GM12874 (cell line): ENCODE measurements at regions not wholly inside any gene's neighbourhood (a gene's known extent, or its start where the extent isn't known, plus 50 kb on each side); places are given as distances from the start of the nearest gene placed in this dataset.

Source experiments
- TF ChIP-seq, protein P1 (sequence below): IDR thresholded peaks from 2 replicates; pipeline ENCODE4 v1.5.1; 2011; ENCODE audit warnings: low read depth, mild to moderate bottlenecking, control low read depth, low read length, moderate library complexity; ENCODE audit not compliant: insufficient read depth

DNA sequence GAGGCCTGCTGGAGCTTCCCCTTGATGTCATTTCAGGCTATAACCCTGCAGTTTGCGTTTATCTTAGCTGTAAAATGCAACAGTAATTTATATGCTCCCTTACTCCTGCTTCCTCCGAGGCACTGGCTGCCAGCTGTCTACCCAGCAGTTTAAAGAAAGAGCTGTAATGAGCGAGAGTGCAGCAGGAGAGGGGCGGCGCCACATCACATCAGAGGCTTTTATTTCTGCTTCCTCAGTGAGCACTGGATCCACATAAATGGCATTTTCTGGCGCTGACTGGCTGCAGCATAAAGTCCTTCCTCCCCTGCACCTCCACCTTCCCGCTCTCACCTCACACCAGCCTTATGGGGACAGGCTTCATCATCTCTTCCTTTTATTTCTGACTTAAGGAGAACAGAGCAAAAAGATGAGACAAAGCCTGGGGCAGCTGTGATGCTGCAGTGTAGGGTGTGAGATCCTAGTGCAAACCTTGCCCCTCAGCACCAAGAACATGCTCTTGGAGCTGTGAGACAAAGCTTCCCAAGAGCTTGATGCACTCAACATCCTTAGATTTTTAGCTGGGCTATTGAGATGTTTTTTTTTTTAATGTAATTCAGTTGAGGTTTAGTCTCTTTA, 829.6 kb upstream of the ZNF608 start:
- TF ChIP-seq, protein P1, sequence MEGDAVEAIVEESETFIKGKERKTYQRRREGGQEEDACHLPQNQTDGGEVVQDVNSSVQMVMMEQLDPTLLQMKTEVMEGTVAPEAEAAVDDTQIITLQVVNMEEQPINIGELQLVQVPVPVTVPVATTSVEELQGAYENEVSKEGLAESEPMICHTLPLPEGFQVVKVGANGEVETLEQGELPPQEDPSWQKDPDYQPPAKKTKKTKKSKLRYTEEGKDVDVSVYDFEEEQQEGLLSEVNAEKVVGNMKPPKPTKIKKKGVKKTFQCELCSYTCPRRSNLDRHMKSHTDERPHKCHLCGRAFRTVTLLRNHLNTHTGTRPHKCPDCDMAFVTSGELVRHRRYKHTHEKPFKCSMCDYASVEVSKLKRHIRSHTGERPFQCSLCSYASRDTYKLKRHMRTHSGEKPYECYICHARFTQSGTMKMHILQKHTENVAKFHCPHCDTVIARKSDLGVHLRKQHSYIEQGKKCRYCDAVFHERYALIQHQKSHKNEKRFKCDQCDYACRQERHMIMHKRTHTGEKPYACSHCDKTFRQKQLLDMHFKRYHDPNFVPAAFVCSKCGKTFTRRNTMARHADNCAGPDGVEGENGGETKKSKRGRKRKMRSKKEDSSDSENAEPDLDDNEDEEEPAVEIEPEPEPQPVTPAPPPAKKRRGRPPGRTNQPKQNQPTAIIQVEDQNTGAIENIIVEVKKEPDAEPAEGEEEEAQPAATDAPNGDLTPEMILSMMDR, result no peak

DNA sequence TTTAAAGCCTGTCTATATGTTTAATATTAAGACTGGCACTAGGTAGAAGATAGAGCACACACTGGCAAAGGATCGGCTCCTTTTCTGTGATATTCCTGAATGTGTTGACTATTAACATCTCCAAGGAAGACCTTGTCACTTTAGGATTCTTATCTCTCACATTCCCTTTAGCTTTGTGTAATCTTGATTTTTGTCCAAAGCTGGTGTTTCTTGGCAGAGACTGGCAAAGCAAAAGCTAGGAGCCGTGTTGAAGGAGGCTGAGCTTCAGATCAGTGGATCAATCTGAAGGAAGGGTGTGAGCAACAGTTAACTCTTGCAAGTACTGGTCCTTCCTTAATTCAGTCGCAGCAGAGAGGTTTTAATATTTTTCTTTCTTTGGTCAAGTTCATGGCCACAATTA, 830.4 kb upstream of the ZNF608 start:
- TF ChIP-seq, protein P1, result no peak

DNA sequence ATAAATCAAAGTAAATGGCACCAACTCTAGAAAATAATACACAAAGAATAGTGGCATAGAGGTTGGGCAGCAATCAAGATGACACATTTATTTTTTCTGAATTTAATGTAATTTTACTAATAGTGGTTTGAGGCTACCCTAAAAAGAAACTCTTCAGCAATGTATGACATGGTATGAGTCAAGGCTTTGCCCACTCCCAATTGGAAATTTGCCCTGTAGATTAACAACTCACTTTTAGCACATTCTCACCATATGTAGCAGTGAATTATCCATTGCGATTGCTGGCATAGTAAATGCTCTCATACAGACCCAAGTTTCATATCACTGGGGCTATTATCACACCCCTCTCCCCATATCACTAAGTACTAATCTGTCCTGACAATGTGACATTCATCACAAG, 832.1 kb upstream of the ZNF608 start:
- TF ChIP-seq, protein P1, result no peak

DNA sequence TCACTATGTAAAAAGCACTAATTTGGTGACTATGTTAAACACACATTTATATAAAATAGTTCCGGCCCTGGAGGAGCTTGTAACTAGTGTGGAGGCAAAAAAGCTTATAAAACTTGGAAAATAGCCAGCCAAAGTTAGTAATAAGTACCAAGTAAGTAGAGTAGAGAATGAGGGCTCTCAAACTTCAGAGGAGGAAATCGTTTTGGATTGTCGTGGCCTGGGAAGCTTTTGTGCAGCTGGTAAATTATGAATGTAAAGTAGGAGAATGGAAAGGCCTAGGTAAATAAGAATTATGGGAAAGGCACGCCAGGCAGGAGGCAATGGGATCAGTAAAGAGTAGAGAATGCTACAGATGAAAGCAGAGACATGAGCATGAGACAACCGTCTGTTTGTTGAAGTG, 832.7 kb upstream of the ZNF608 start:
- TF ChIP-seq, protein P1, result no peak

DNA sequence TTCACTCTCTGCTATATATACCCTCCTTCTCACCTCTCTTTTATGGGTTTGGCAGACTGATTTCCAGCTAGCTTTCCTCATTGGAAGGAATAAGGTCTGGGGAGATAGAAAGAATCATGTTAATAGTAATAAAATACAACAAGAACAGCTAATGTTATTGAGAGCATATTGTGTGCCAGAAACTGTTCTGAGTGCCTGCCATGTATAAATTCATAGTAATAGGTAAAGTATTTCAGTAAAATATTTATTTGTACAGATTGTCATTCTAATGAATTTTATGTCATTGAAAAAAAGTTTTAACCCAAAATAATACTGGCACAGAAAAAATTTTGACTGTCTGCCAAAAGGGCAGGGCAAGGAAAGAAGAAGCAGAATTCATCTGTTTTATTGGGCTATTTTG, 834.9 kb upstream of the ZNF608 start:
- TF ChIP-seq, protein P1, result no peak

DNA sequence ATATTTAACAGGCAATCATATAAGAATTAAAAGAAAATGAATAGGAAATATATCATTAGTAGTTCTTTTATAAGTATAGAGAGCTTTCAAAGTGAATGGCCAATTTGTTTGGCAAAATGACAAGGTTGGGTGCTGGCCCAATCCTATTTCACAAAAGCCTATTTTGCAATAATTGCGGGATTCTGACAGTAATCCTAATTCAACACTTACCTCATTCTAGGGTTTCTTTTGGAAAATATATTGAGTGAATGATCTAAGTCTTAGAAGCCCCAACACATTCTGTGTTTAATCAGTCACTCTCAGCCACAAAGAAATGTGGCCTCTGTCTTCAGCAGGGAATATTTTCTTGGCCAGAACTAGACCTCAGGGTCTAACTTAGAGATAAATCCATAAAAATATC, 835.9 kb upstream of the ZNF608 start:
- TF ChIP-seq, protein P1, result no peak

DNA sequence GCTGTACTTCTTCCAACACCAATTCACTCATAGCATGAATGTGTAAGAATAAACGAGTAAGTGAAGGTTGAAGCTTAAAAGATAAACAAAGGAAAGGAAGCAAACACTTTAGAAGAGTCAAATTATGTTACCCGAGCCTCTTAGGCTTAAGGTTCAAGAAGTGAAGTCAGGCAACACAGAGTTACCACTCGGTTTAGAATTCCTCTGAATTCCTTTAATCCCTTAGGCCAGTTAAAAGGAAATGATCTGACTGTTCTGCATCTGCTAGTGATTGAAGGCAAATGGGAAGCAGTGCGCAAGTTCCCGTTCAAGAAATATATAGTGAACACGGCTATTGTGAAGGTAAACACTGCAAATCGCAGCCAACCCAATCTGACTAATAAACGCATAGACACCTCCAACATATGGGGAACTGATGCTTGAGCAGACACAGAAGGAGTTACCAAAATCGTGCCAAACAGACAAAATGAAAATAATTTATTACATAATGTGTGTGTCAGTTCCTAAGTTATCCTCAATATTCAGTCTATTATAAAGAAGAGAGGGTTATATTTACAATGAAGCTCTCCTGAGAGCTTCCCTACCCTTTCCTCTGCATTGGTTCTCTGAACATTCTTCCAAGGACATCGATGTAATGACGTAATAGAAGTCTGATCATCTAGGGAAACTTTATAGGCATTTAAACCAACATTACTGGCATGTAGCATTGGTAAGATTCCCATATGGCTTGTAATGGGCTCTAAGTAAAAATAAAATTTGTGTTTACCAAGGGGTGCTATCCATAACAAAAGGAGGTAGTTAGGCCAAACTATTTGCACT, 837.1 kb upstream of the ZNF608 start:
- TF ChIP-seq, protein P1, result no peak
